ENCODE measurements at regions not wholly inside any gene's neighbourhood (a gene's known extent, or its start where the extent isn't known, plus 50 kb on each side); places are given as distances from the start of the nearest gene placed in this dataset.

GRCh38 chr2:124993809-124994208, 968.7 kb downstream of the CNTNAP5 start:
- DNase-seq = no peak
- H3K4me3 ChIP-seq = no peak overlapping the region
- no peaks in the 10 kb centered on the region for H3K9me3 ChIP-seq (replicated peaks)
- H3K27ac ChIP-seq (replicated peaks) = no peak overlapping the region
- intact Hi-C loops (cut with micrococcal nuclease) = no loop called here
- TF ChIP-seq CTCF (IDR thresholded peaks at IDR 0.05; ENCODE audit: borderline replicate concordance) = no peak
- H3K36me3 ChIP-seq = no peaks in the 10 kb centered on the region
- no peaks in the 10 kb centered on the region for H3K27me3 ChIP-seq (ENCODE audit: low read depth)
- no peaks in the 10 kb centered on the region for H3K4me1 ChIP-seq

GRCh38 chr2:124995185-124995912, 970.3 kb downstream of the CNTNAP5 start:
- H3K27ac ChIP-seq (replicated peaks) = no peak overlapping the region
- intact Hi-C loops (cut with micrococcal nuclease) = no loop called here
- H3K36me3 ChIP-seq = no peaks in the 10 kb centered on the region
- no peak for TF ChIP-seq CTCF (IDR thresholded peaks at IDR 0.05; ENCODE audit: borderline replicate concordance)
- DNase-seq = no peak
- no peaks in the 10 kb centered on the region for H3K4me1 ChIP-seq
- H3K9me3 ChIP-seq (replicated peaks) = no peaks in the 10 kb centered on the region
- no peaks in the 10 kb centered on the region for H3K27me3 ChIP-seq (ENCODE audit: low read depth)
- no peak overlapping the region for H3K4me3 ChIP-seq

- Histone ChIP-seq H3K27ac (replicated peaks) (no peak overlapping the region), H3K36me3 (no peaks in the 10 kb centered on the region), H3K4me1 (no peaks in the 10 kb centered on the region), H3K27me3 (ENCODE audit: low read depth) (no peaks in the 10 kb centered on the region), H3K9me3 (replicated peaks) (no peaks in the 10 kb centered on the region), H3K4me3 (no peak overlapping the region)
- DNase-seq = no peak
- TF ChIP-seq CTCF (IDR thresholded peaks at IDR 0.05; ENCODE audit: borderline replicate concordance) = no peak
- intact Hi-C loops (cut with micrococcal nuclease) = no loop called here
These were observed 971.3 kb downstream of the CNTNAP5 start for GRCh38 chr2:124996406-124996805.

GRCh38 chr2:124999906-125000305, 974.8 kb downstream of the CNTNAP5 start:
- TF ChIP-seq CTCF (IDR thresholded peaks at IDR 0.05; ENCODE audit: borderline replicate concordance) = no peak
- intact Hi-C loops (cut with micrococcal nuclease) = no loop called here
- Histone ChIP-seq H3K36me3 (no peaks in the 10 kb centered on the region), H3K4me1 (no peaks in the 10 kb centered on the region), H3K4me3 (no peak overlapping the region), H3K27me3 (ENCODE audit: low read depth) (no peaks in the 10 kb centered on the region), H3K27ac (replicated peaks) (no peak overlapping the region), H3K9me3 (replicated peaks) (no peaks in the 10 kb centered on the region)
- DNase-seq = no peak

- no peak overlapping the region for H3K27ac ChIP-seq (replicated peaks)
- no peak for TF ChIP-seq CTCF (IDR thresholded peaks at IDR 0.05; ENCODE audit: borderline replicate concordance)
- no peaks in the 10 kb centered on the region for H3K36me3 ChIP-seq
- H3K4me3 ChIP-seq = no peak overlapping the region
- DNase-seq = no peak
- no peaks in the 10 kb centered on the region for H3K4me1 ChIP-seq
- no peaks in the 10 kb centered on the region for H3K27me3 ChIP-seq (ENCODE audit: low read depth)
- intact Hi-C loops (cut with micrococcal nuclease) = no loop called here
- no peaks in the 10 kb centered on the region for H3K9me3 ChIP-seq (replicated peaks)
These were observed 979.2 kb downstream of the CNTNAP5 start for GRCh38 chr2:125004106-125004800.

Data from left ventricle myocardium inferior (tissue), 1 donor.